ENCODE measurements at regions not wholly inside any gene's neighbourhood (a gene's known extent, or its start where the extent isn't known, plus 50 kb on each side); places are given as distances from the start of the nearest gene placed in this dataset.

DNA sequence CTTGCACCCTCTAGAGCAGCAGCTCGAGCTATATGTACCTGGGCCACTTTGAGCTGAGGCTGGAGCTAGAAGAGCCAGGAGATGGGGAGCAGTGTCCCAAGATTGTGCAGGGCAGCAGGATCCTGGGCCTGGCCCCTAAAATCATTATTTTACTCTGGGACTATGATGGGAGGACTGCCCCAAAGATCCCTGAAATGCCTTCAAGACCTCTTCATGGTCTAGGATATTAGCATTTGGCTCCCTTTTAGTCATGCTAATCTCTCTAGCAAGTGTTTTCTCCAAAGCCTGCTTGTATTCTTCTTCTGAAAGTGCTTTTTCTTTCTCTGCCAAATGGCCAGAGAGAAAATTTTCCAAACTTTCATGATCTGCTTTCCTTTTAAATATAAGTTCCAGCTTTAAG is 211.6 kb downstream of the PARM1 start:
- H3K9ac ChIP-seq (ENCODE audit: control insufficient read depth, extremely low read depth, insufficient read depth, low read length), result no peak overlapping the region
- H3K9me3 ChIP-seq (ENCODE audit: control insufficient read depth, low read depth, low read length), result no peaks in the 10 kb centered on the region
- DNase-seq (ENCODE audit: low read depth, low spot score) (no peak), FAIRE-seq (no peak)
- H3K4me2 ChIP-seq (ENCODE audit: control insufficient read depth, extremely low read depth, insufficient read depth, low read depth, low read length), result no peak overlapping the region
- dilution Hi-C loops (cut with MboI; ENCODE audit: extremely low pct_ligation_motif_present, low sequenced_read_pairs), result no loop called here
- no peaks in the 10 kb centered on the region for H3K4me1 ChIP-seq (ENCODE audit: control insufficient read depth, extremely low read depth, insufficient read depth, low read length)
- H3K27me3 ChIP-seq (ENCODE audit: control insufficient read depth, extremely low read depth, insufficient read depth, low read length), result peaks cover 4% of the 10 kb centered on the region
- H3K9me1 ChIP-seq (ENCODE audit: control insufficient read depth, extremely low read depth, insufficient read depth, low read length), result no peaks in the 10 kb centered on the region
- H3K36me3 ChIP-seq (ENCODE audit: control insufficient read depth in 2 of 2, extremely low read depth in 1 of 2, insufficient read depth in 2 of 2, low read length in 2 of 2), result no peaks in the 10 kb centered on the region
- no peak for TF ChIP-seq EZH2 (IDR thresholded peaks at IDR 0.05; ENCODE audit: low read length)
- TF ChIP-seq, protein P1, sequence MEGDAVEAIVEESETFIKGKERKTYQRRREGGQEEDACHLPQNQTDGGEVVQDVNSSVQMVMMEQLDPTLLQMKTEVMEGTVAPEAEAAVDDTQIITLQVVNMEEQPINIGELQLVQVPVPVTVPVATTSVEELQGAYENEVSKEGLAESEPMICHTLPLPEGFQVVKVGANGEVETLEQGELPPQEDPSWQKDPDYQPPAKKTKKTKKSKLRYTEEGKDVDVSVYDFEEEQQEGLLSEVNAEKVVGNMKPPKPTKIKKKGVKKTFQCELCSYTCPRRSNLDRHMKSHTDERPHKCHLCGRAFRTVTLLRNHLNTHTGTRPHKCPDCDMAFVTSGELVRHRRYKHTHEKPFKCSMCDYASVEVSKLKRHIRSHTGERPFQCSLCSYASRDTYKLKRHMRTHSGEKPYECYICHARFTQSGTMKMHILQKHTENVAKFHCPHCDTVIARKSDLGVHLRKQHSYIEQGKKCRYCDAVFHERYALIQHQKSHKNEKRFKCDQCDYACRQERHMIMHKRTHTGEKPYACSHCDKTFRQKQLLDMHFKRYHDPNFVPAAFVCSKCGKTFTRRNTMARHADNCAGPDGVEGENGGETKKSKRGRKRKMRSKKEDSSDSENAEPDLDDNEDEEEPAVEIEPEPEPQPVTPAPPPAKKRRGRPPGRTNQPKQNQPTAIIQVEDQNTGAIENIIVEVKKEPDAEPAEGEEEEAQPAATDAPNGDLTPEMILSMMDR (optimal IDR thresholded peaks at IDR 0.05 in 1 of 3, IDR thresholded peaks at IDR 0.05 in 1 of 3, conservative IDR thresholded peaks at IDR 0.05 in 1 of 3; ENCODE audit: extremely low read depth in 1 of 3, insufficient read depth in 2 of 3, low read length in 3 of 3), result no peak
- H3K27ac ChIP-seq (ENCODE audit: control insufficient read depth, insufficient read depth, low read length), result no peak overlapping the region
- no peak overlapping the region for H2AFZ ChIP-seq (ENCODE audit: control insufficient read depth, low read length)
- no peaks in the 10 kb centered on the region for H4K20me1 ChIP-seq (ENCODE audit: control insufficient read depth, extremely low read depth, insufficient read depth, low read length)
- H3K79me2 ChIP-seq (ENCODE audit: control insufficient read depth, insufficient read depth, low read length), result no peaks in the 10 kb centered on the region
- no peak overlapping the region for H3K4me3 ChIP-seq (ENCODE audit: control insufficient read depth in 2 of 3, extremely low read depth in 1 of 3, insufficient read depth in 2 of 3, low read depth in 1 of 3, low read length in 3 of 3)

DNA sequence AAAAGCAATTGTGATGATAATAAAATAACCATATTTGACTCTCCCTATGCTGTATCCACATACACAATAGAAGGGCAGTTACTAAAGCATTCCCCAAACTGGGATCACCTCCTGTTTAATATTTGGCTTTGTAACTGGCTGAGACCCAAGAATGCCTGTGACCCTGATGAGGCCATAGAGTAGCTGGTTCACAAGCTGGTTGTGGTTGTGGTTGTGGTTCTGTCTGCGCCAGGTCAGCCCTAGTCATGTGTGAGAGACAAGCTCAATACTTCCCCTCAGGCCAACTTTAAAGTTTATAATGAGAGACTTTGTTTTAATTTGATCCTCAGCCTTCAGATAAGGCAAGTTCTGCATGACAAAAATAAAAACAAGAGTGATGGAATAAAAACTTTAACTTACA is 209.9 kb downstream of the PARM1 start:
- DNase-seq (ENCODE audit: low read depth, low spot score) (peak; percentile 13), FAIRE-seq (no peak)
- Histone ChIP-seq H3K4me1 (ENCODE audit: control insufficient read depth, extremely low read depth, insufficient read depth, low read length) (no peaks in the 10 kb centered on the region), H3K36me3 (ENCODE audit: control insufficient read depth in 2 of 2, extremely low read depth in 1 of 2, insufficient read depth in 2 of 2, low read length in 2 of 2) (no peaks in the 10 kb centered on the region), H3K9me1 (ENCODE audit: control insufficient read depth, extremely low read depth, insufficient read depth, low read length) (no peaks in the 10 kb centered on the region), H3K9me3 (ENCODE audit: control insufficient read depth, low read depth, low read length) (no peaks in the 10 kb centered on the region), H3K4me3 (ENCODE audit: control insufficient read depth in 2 of 3, extremely low read depth in 1 of 3, insufficient read depth in 2 of 3, low read depth in 1 of 3, low read length in 3 of 3) (no peak overlapping the region), H3K79me2 (ENCODE audit: control insufficient read depth, insufficient read depth, low read length) (no peaks in the 10 kb centered on the region), H4K20me1 (ENCODE audit: control insufficient read depth, extremely low read depth, insufficient read depth, low read length) (no peaks in the 10 kb centered on the region), H3K27me3 (ENCODE audit: control insufficient read depth, extremely low read depth, insufficient read depth, low read length) (peaks cover 4% of the 10 kb centered on the region), H2AFZ (ENCODE audit: control insufficient read depth, low read length) (no peak overlapping the region), H3K9ac (ENCODE audit: control insufficient read depth, extremely low read depth, insufficient read depth, low read length) (no peak overlapping the region), H3K27ac (ENCODE audit: control insufficient read depth, insufficient read depth, low read length) (no peak overlapping the region), H3K4me2 (ENCODE audit: control insufficient read depth, extremely low read depth, insufficient read depth, low read depth, low read length) (no peak overlapping the region)
- no peak for TF ChIP-seq EZH2 (IDR thresholded peaks at IDR 0.05; ENCODE audit: low read length)
- TF ChIP-seq, protein P1 (optimal IDR thresholded peaks at IDR 0.05 in 1 of 3, IDR thresholded peaks at IDR 0.05 in 1 of 3, conservative IDR thresholded peaks at IDR 0.05 in 1 of 3; ENCODE audit: extremely low read depth in 1 of 3, insufficient read depth in 2 of 3, low read length in 3 of 3), result no peak
- dilution Hi-C loops (cut with MboI; ENCODE audit: extremely low pct_ligation_motif_present, low sequenced_read_pairs), result no loop called here

Measured in keratinocyte (primary cell).